Vagina (tissue), 2 donors: ENCODE measurements at regions not wholly inside any gene's neighbourhood (a gene's known extent, or its start where the extent isn't known, plus 50 kb on each side); places are given as distances from the start of the nearest gene placed in this dataset.

Experiments used
- POLR2A ChIP-seq, 2 donors: fragments of 450-650 bp; IDR thresholded peaks; one replicate each; pipeline ENCODE4 v1.6.1; 2017; ENCODE audit warnings: antibody characterized with exemption in 2 of 2, mild to moderate bottlenecking in 2 of 2, moderate library complexity in 2 of 2
- POLR2AphosphoS5 ChIP-seq, 2 donors: sonication (generic); formaldehyde crosslinking; IDR thresholded peaks; one replicate each; pipeline ENCODE4 v1.9.0; 2017; ENCODE audit warnings: antibody characterized with exemption in 2 of 2, mild to moderate bottlenecking in 2 of 2, low read depth in 1 of 2; ENCODE audit not compliant: insufficient read depth in 1 of 2
- TF ChIP-seq, protein P1 (sequence below), 3 experiments: fragments of 450-650 bp in 2 of 3; fragments of 200-600 bp in 1 of 3; sonication (generic) in 1 of 3; IDR thresholded peaks; one replicate each; pipeline ENCODE4 v1.5.1; 2017 to 2019; ENCODE audit warnings: antibody characterized with exemption in 3 of 3, mild to moderate bottlenecking in 2 of 3, moderate library complexity in 2 of 3

- TF ChIP-seq, protein P1, sequence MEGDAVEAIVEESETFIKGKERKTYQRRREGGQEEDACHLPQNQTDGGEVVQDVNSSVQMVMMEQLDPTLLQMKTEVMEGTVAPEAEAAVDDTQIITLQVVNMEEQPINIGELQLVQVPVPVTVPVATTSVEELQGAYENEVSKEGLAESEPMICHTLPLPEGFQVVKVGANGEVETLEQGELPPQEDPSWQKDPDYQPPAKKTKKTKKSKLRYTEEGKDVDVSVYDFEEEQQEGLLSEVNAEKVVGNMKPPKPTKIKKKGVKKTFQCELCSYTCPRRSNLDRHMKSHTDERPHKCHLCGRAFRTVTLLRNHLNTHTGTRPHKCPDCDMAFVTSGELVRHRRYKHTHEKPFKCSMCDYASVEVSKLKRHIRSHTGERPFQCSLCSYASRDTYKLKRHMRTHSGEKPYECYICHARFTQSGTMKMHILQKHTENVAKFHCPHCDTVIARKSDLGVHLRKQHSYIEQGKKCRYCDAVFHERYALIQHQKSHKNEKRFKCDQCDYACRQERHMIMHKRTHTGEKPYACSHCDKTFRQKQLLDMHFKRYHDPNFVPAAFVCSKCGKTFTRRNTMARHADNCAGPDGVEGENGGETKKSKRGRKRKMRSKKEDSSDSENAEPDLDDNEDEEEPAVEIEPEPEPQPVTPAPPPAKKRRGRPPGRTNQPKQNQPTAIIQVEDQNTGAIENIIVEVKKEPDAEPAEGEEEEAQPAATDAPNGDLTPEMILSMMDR (IDR thresholded peaks at IDR 0.05), result no peak
- TF ChIP-seq POLR2A (IDR thresholded peaks at IDR 0.05) (no peak), POLR2AphosphoS5 (IDR thresholded peaks at IDR 0.05; ENCODE audit: insufficient read depth in 1 of 2, low read depth in 1 of 2) (no peak)
Measured at GRCh38 chr10:64537112-64537511, 1015.9 kb downstream of the REEP3 start.
